LNCaP clone FGC (cell line): ENCODE measurements at regions not wholly inside any gene's neighbourhood (a gene's known extent, or its start where the extent isn't known, plus 50 kb on each side); places are given as distances from the start of the nearest gene placed in this dataset.

Source experiments
- DNase-seq: peaks from one replicate; pipeline ENCODE4 v3.0.0-alpha.2; 2011; ENCODE audit warnings: low read depth
- H3K4me3 ChIP-seq: 2 replicates; pipeline ENCODE4 v1.5.1; 2011; ENCODE audit warnings: mild to moderate bottlenecking, low read depth, low read length, control low read depth
- CTCF ChIP-seq: IDR thresholded peaks from 2 replicates; pipeline ENCODE4 v1.5.1; 2012; ENCODE audit warnings: mild to moderate bottlenecking; ENCODE audit not compliant: control insufficient read depth, insufficient read depth; ENCODE audit errors: extremely low read depth

DNA sequence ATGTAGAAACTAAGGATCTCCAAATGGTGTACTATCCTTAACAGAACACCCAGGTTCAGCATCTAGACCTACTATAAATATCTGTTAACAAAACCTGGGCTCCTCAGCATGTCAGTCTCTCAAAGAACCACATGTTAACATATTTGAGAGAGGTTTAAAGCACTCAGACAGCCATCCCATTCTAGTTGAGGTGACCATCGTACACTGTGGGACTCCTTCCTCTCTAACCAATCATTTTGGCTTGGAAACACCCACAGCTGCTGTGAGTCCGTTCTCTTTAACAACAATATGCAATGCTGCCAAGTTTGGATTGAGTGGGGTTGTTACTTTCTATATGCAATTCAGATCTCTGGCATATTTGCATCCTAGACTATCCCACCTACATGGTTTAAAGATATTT, 105.8 kb downstream of the MRPL39 start:
- DNase-seq = no peak
- H3K4me3 ChIP-seq = no peak overlapping the region
- no peak for TF ChIP-seq CTCF

DNA sequence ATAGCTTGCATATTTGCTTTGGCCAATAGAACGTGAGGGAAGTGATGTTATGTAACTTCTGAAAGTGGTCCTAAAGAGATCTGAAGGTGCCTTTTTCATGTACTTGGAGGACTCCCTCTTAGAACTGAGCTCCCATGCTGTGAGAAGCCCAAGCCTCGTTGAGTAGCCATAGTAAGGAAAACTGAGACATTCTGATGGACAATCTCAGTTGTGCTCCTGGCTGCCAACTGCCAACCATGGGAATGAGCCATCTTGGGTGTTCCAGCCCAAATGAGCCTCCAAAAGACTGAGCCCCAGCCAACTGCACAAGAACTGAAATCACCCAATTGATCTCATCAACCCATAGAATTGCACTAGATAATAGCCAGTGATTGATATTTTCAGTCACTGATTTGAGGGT, 106.7 kb downstream of the MRPL39 start:
- TF ChIP-seq CTCF = no peak
- no peak overlapping the region for H3K4me3 ChIP-seq
- no peak for DNase-seq

- DNase-seq = no peak
- no peak overlapping the region for H3K4me3 ChIP-seq
- no peak for TF ChIP-seq CTCF
Observed at GRCh38 chr21:25496825-25497482, 110.3 kb downstream of the MRPL39 start.

DNA sequence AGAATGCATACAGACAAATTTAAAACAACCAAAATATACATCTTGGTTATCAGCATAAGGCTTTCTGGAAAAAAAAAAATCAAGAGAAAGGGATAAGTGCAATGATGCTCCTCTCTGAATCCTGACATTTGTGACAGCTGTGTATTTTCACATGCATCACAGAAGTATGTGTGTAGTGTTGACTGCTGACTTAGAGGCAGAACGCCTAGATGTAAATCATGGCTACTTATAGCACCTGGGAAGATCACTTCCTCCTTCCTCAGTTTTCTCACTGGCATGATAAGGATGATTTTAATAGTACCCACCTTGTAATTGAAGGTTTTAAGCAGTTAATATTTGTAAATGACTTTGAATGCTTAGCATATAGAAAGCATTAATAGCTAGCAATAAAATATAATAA, 112.5 kb downstream of the MRPL39 start:
- no peak overlapping the region for H3K4me3 ChIP-seq
- no peak for DNase-seq
- no peak for TF ChIP-seq CTCF

DNA sequence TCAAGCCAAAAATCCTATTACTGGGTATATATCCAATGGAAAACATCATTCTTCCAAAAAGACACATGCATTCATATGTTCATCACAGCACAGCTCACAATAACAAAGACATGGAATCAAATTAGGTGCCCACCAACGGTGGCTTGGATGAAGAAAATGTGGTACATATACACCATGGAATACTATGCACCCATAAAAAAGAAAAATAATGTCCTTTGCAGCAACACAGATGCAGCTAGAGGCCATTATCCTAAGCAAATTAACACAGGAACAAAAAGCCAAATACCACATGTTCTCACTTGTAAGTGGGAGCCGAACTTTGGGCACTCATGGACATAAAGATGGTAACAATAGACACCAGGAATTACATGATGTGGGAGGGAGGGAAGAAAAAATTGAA, 113.6 kb downstream of the MRPL39 start:
- no peak for DNase-seq
- no peak overlapping the region for H3K4me3 ChIP-seq
- no peak for TF ChIP-seq CTCF

DNA sequence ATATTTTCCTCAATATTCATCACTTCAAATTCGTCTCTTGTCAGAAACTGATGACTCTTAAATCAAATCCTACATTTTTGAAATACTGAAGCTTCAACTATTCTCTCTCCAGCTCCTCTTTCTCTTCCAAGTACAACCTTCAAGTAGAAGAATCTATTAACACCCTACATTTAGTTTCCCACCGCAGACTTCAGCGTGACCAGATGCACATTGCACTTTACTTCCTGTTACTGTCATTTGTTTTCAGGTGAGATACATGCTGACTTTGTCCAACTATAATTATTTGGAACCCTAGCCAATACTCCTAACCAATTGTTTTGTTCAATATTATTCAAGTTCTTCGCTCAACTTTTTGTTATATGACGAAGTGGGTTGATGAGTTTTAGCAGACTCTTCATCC, 116.0 kb downstream of the MRPL39 start:
- TF ChIP-seq CTCF = no peak
- no peak for DNase-seq

DNA sequence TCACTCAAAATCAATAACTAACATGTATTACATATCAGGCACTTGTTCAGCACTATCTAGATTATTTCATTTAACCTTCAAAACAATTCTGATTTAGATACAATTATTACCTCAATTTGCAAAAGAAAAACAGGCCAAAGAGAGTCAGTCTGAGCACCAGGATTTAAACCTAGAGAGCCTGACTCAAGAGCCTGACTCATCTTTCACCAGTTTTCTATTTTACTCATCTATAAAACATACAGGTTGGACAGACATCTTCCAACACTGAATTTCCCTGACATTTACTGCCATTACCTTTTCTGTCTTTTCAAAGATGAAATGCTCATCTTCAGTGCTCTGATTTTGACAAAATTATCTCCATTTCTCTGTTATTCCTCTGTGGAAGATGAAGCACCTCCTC, 116.5 kb downstream of the MRPL39 start:
- no peak for TF ChIP-seq CTCF
- H3K4me3 ChIP-seq = no peak overlapping the region
- DNase-seq = no peak

More for the DNA sequence above, 116.0 kb downstream of the MRPL39 start:
- H3K4me3 ChIP-seq = no peak overlapping the region
